ENCODE measurements at regions not wholly inside any gene's neighbourhood (a gene's known extent, or its start where the extent isn't known, plus 50 kb on each side); places are given as distances from the start of the nearest gene placed in this dataset.
"Not testable (repeated sequence)": the region's sequence is repeated elsewhere in the genome, so short reads cannot be mapped to it uniquely, and the experiment has no call there.

- DNase-seq = not testable (repeated sequence)
Measured at GRCh38 chr2:131829456-131830241, 302.0 kb downstream of the CCDC74A start.

GRCh38 chr2:131830242-131830945 is 302.7 kb downstream of the CCDC74A start:
- not testable (repeated sequence) for DNase-seq

GRCh38 chr2:131830946-131831310 is 303.2 kb downstream of the CCDC74A start:
- DNase-seq = not testable (repeated sequence)

GRCh38 chr2:131831450-131832208 is 303.9 kb downstream of the CCDC74A start:
- DNase-seq = peak; percentile 42

- DNase-seq = not testable (repeated sequence)
Measured at GRCh38 chr2:131832209-131832780, 304.6 kb downstream of the CCDC74A start.

GRCh38 chr2:131832917-131833316 is 305.2 kb downstream of the CCDC74A start:
- DNase-seq = peak; percentile 26

- not testable (repeated sequence) for DNase-seq
Measured at GRCh38 chr2:131833367-131834202, 305.9 kb downstream of the CCDC74A start.

- DNase-seq = not testable (repeated sequence)
Measured at GRCh38 chr2:131834203-131835020, 306.7 kb downstream of the CCDC74A start.

- peak; percentile 14 for DNase-seq
Measured at GRCh38 chr2:131835022-131835421, 307.3 kb downstream of the CCDC74A start.

GRCh38 chr2:131835621-131836091 is 308.0 kb downstream of the CCDC74A start:
- DNase-seq = no peak

GRCh38 chr2:131836116-131836515 is 308.4 kb downstream of the CCDC74A start:
- DNase-seq = not testable (repeated sequence)

GRCh38 chr2:131844044-131844443 is 316.4 kb downstream of the CCDC74A start:
- DNase-seq = not testable (repeated sequence)

- DNase-seq = not testable (repeated sequence)
Measured at GRCh38 chr2:131856202-131856601, 305.6 kb downstream of the ANKRD30BL start.

- peak; percentile 5 for DNase-seq
Measured at GRCh38 chr2:131858197-131858596, 303.6 kb downstream of the ANKRD30BL start.

All from NCI-H82 (cell line).